OCI-LY7 (cell line): ENCODE measurements at regions not wholly inside any gene's neighbourhood (a gene's known extent, or its start where the extent isn't known, plus 50 kb on each side); places are given as distances from the start of the nearest gene placed in this dataset.

Experiments used
- CTCF ChIP-seq: fragments of 200-600 bp; sonication (generic); conservative IDR thresholded peaks from 2 replicates; pipeline ENCODE4 v1.5.1; 2014; ENCODE audit warnings: mild to moderate bottlenecking, antibody characterized with exemption, low read length, moderate library complexity, mixed read lengths
- EZH2phosphoT487 ChIP-seq: fragments of 200-600 bp; sonication (generic); IDR thresholded peaks from 2 replicates; pipeline ENCODE4 v1.6.1; 2018; ENCODE audit warnings: low read depth, borderline replicate concordance, mild to moderate bottlenecking, mixed run types, antibody characterized with exemption, low read length, moderate library complexity, mixed read lengths

- no peak for TF ChIP-seq CTCF
- no peak for TF ChIP-seq EZH2phosphoT487
These were observed 174.9 kb downstream of the SOX11 start for GRCh38 chr2:5867056-5867455.
